Liver (tissue), 8 donors: ENCODE measurements at regions not wholly inside any gene's neighbourhood (a gene's known extent, or its start where the extent isn't known, plus 50 kb on each side); places are given as distances from the start of the nearest gene placed in this dataset.

ENCODE experiments used
- DNase-seq: peaks from one replicate; pipeline ENCODE4 v3.0.0-alpha.2; 2017; ENCODE audit warnings: low spot score
- H3K27ac ChIP-seq, 2 donors: one replicate each; pipeline ENCODE4 v1.7.0; 2013; ENCODE audit warnings: inconsistent platforms in 2 of 2, low read length in 2 of 2, control low read depth in 1 of 2, low read depth in 1 of 2, mild to moderate bottlenecking in 1 of 2
- H3K27me3 ChIP-seq, 4 donors: one replicate each; pipeline versions ENCODE4 v1.6.1 to v1.7.0; 2013; ENCODE audit warnings: low read length in 3 of 4, inconsistent platforms in 1 of 4, mild to moderate bottlenecking in 1 of 4, moderate library complexity in 1 of 4; ENCODE audit not compliant: control insufficient read depth in 4 of 4, insufficient read depth in 4 of 4
- H3K36me3 ChIP-seq, 4 donors: one replicate each; pipeline versions ENCODE4 v1.6.1 to v1.7.0; 2013; ENCODE audit warnings: low read length in 3 of 4, mild to moderate bottlenecking in 3 of 4, low read depth in 1 of 4, moderate library complexity in 1 of 4; ENCODE audit not compliant: control insufficient read depth in 4 of 4, insufficient read depth in 3 of 4
- H3K4me1 ChIP-seq, 4 donors: one replicate each; pipeline versions ENCODE4 v1.6.1 to v1.7.0; 2013; ENCODE audit warnings: low read length in 3 of 4, mild to moderate bottlenecking in 3 of 4, moderate library complexity in 1 of 4; ENCODE audit not compliant: control insufficient read depth in 4 of 4, insufficient read depth in 4 of 4
- H3K4me3 ChIP-seq, 3 donors: one replicate each; pipeline versions ENCODE4 v1.6.1 to v1.7.0; 2013; ENCODE audit warnings: low read length in 3 of 3, control low read depth in 1 of 3, low read depth in 1 of 3, mild to moderate bottlenecking in 1 of 3
- H3K9ac ChIP-seq, 2 donors: one replicate each; pipeline ENCODE4 v1.7.0; 2013; ENCODE audit warnings: low read length in 2 of 2, mild to moderate bottlenecking in 2 of 2, moderate library complexity in 2 of 2, control low read depth in 1 of 2, low read depth in 1 of 2
- H3K9me3 ChIP-seq, 4 donors: one replicate each; pipeline versions ENCODE4 v1.6.1 to v1.7.0; 2013; ENCODE audit warnings: low read length in 3 of 4; ENCODE audit not compliant: control insufficient read depth in 4 of 4
- CTCF ChIP-seq: fragments of 150-350 bp; IDR thresholded peaks from 2 replicates; pipeline ENCODE4 v1.5.1; 2017; ENCODE audit warnings: improper control_type of control experiment, low read depth, low read length; ENCODE audit not compliant: missing input control
- EGR1 ChIP-seq, 2 donors: IDR thresholded peaks; 2 replicates each; pipeline ENCODE4 v1.6.1; 2016 to 2018; ENCODE audit warnings: antibody characterized with exemption in 2 of 2, low read depth in 2 of 2
- FOXA1 ChIP-seq: IDR thresholded peaks from 2 replicates; pipeline ENCODE4 v1.6.1; 2016; ENCODE audit warnings: antibody characterized with exemption
- FOXA2 ChIP-seq: IDR thresholded peaks from 2 replicates; pipeline ENCODE4 v1.6.1; 2016; ENCODE audit warnings: antibody characterized with exemption
- GABPA ChIP-seq, 2 donors: IDR thresholded peaks in 1 of 2; conservative IDR thresholded peaks in 1 of 2; 2 replicates each; pipeline ENCODE4 v1.6.1; 2016; ENCODE audit warnings: antibody characterized with exemption in 2 of 2, mild to moderate bottlenecking in 1 of 2, moderate library complexity in 1 of 2
- HNF4A ChIP-seq, 2 donors: conservative IDR thresholded peaks; 2 replicates each; pipeline ENCODE4 v1.6.1; 2016; ENCODE audit warnings: antibody characterized with exemption in 2 of 2, mild to moderate bottlenecking in 2 of 2
- HNF4G ChIP-seq: IDR thresholded peaks from 2 replicates; pipeline ENCODE4 v1.6.1; 2016; ENCODE audit warnings: antibody characterized with exemption
- JUND ChIP-seq, 2 donors: IDR thresholded peaks; 2 replicates each; pipeline ENCODE4 v1.6.1; 2016; ENCODE audit warnings: antibody characterized with exemption in 2 of 2
- NR2F2 ChIP-seq: IDR thresholded peaks from 2 replicates; pipeline ENCODE4 v1.6.1; 2016; ENCODE audit warnings: antibody characterized with exemption
- RAD21 ChIP-seq, 2 donors: IDR thresholded peaks; 2 replicates each; pipeline ENCODE4 v1.6.1; 2016; ENCODE audit warnings: antibody characterized with exemption in 2 of 2, mild to moderate bottlenecking in 2 of 2
- REST ChIP-seq: IDR thresholded peaks from 2 replicates; pipeline ENCODE4 v1.6.1; 2016; ENCODE audit warnings: antibody characterized with exemption, mild to moderate bottlenecking
- RXRA ChIP-seq, 2 donors: IDR thresholded peaks; 2 replicates each; pipeline ENCODE4 v1.6.1; 2017 to 2018; ENCODE audit warnings: antibody characterized with exemption in 2 of 2, mild to moderate bottlenecking in 1 of 2
- SP1 ChIP-seq: IDR thresholded peaks from 2 replicates; pipeline ENCODE4 v1.6.1; 2018; ENCODE audit warnings: antibody characterized with exemption, mild to moderate bottlenecking
- TAF1 ChIP-seq: conservative IDR thresholded peaks from 2 replicates; pipeline ENCODE4 v1.6.1; 2016; ENCODE audit warnings: antibody characterized with exemption, mild to moderate bottlenecking
- YY1 ChIP-seq: IDR thresholded peaks from 2 replicates; pipeline ENCODE4 v1.6.1; 2016; ENCODE audit warnings: antibody characterized with exemption, mild to moderate bottlenecking
- WGBS: extraction: QIAGEN DNeasy Blood & Tissue Kit; methylation state at CpG from one replicate; pipeline ENCODE4 v1.1.7; 2013; 5-methylcytosine and 5-hydroxymethylcytosine counted together
- TF ChIP-seq, protein P1 (sequence below): IDR thresholded peaks from 2 replicates; pipeline ENCODE4 v1.6.1; 2016; ENCODE audit warnings: antibody characterized with exemption
- TF ChIP-seq, protein P2 (sequence below): IDR thresholded peaks from 2 replicates; pipeline ENCODE4 v1.6.1; 2016; ENCODE audit warnings: antibody characterized with exemption
- TF ChIP-seq, protein P3 (sequence below): IDR thresholded peaks from 2 replicates; pipeline ENCODE4 v1.6.1; 2016; ENCODE audit warnings: antibody characterized with exemption
- donor health status: healthy.
- donor health status: healthy.
- donor health status: healthy.
- donor health status: healthy.
- donor health status: healthy.

- WGBS, result 87% methylated on average over 4 of the region's 4 CpGs
- TF ChIP-seq, protein P1, sequence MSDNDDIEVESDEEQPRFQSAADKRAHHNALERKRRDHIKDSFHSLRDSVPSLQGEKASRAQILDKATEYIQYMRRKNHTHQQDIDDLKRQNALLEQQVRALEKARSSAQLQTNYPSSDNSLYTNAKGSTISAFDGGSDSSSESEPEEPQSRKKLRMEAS, result no peak
- TF ChIP-seq RXRA (IDR thresholded peaks at IDR 0.05), result no peak
- no peak for TF ChIP-seq HNF4G
- TF ChIP-seq SP1, result no peak
- no peak for TF ChIP-seq TAF1
- no peak for TF ChIP-seq NR2F2
- TF ChIP-seq CTCF, result no peak
- TF ChIP-seq RAD21 (IDR thresholded peaks at IDR 0.05), result no peak
- no peak for TF ChIP-seq REST
- no peak for TF ChIP-seq YY1
- TF ChIP-seq FOXA2, result no peak
- no peak for TF ChIP-seq HNF4A (conservative IDR thresholded peaks at IDR 0.05)
- TF ChIP-seq, protein P2, sequence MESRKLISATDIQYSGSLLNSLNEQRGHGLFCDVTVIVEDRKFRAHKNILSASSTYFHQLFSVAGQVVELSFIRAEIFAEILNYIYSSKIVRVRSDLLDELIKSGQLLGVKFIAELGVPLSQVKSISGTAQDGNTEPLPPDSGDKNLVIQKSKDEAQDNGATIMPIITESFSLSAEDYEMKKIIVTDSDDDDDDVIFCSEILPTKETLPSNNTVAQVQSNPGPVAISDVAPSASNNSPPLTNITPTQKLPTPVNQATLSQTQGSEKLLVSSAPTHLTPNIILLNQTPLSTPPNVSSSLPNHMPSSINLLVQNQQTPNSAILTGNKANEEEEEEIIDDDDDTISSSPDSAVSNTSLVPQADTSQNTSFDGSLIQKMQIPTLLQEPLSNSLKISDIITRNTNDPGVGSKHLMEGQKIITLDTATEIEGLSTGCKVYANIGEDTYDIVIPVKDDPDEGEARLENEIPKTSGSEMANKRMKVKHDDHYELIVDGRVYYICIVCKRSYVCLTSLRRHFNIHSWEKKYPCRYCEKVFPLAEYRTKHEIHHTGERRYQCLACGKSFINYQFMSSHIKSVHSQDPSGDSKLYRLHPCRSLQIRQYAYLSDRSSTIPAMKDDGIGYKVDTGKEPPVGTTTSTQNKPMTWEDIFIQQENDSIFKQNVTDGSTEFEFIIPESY, result no peak
- TF ChIP-seq, protein P3, sequence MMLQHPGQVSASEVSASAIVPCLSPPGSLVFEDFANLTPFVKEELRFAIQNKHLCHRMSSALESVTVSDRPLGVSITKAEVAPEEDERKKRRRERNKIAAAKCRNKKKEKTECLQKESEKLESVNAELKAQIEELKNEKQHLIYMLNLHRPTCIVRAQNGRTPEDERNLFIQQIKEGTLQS, result no peak
- Histone ChIP-seq H3K27me3 (peaks cover 0 to 2% (median 0%) of the 10 kb centered on the region in 4 donors), H3K27ac (no peak overlapping the region), H3K36me3 (no peaks in the 10 kb centered on the region), H3K4me3 (no peak overlapping the region), H3K4me1 (no peaks in the 10 kb centered on the region), H3K9ac (no peak overlapping the region), H3K9me3 (no peaks in the 10 kb centered on the region)
- DNase-seq, result no peak
Observed at GRCh38 chr9:87007711-87008366, 60.5 kb upstream of the GAS1 start.

- no peak overlapping the region for H3K9ac ChIP-seq
- no peak for DNase-seq
- H3K36me3 ChIP-seq, result no peaks in the 10 kb centered on the region
- no peaks in the 10 kb centered on the region for H3K4me1 ChIP-seq
- H3K9me3 ChIP-seq, result no peaks in the 10 kb centered on the region
- no peak overlapping the region for H3K4me3 ChIP-seq
- 73% methylated on average over 4 of the region's 4 CpGs for WGBS
- no peak overlapping the region for H3K27ac ChIP-seq
- peaks cover 0 to 2% (median 0%) of the 10 kb centered on the region in 4 donors for H3K27me3 ChIP-seq
- no peak for TF ChIP-seq GABPA (IDR thresholded peaks at IDR 0.05 in 1 of 2, conservative IDR thresholded peaks at IDR 0.05 in 1 of 2)
- no peak for TF ChIP-seq RXRA (IDR thresholded peaks at IDR 0.05)
- no peak for TF ChIP-seq CTCF
- TF ChIP-seq YY1, result no peak
- no peak for TF ChIP-seq JUND (IDR thresholded peaks at IDR 0.05)
- no peak for TF ChIP-seq NR2F2
- TF ChIP-seq EGR1 (IDR thresholded peaks at IDR 0.05; ENCODE audit: low read depth in 2 of 2), result no peak
- TF ChIP-seq SP1, result no peak
- TF ChIP-seq RAD21 (IDR thresholded peaks at IDR 0.05), result no peak
- no peak for TF ChIP-seq HNF4G
- TF ChIP-seq TAF1, result no peak
- TF ChIP-seq FOXA2, result no peak
- TF ChIP-seq, protein P1, result no peak
- TF ChIP-seq, protein P2, result no peak
- TF ChIP-seq, protein P3, result no peak
- TF ChIP-seq FOXA1, result no peak
Observed at GRCh38 chr9:87008667-87009066, 61.4 kb upstream of the GAS1 start.
